ENCODE measurements at regions not wholly inside any gene's neighbourhood (a gene's known extent, or its start where the extent isn't known, plus 50 kb on each side); places are given as distances from the start of the nearest gene placed in this dataset.
"Not testable (repeated sequence)": the region's sequence is repeated elsewhere in the genome, so short reads cannot be mapped to it uniquely, and the experiment has no call there.

GRCh38 chr11:134956450-134957210, 544.6 kb upstream of the B3GAT1 start:
- H3K27ac ChIP-seq (ENCODE audit: low read depth, low read length), result no peak overlapping the region
- H3K27me3 ChIP-seq (ENCODE audit: insufficient read depth, low read length), result no peaks in the 10 kb centered on the region
- no peak overlapping the region for H2AFZ ChIP-seq (ENCODE audit: low read depth, low read length)
- H3K36me3 ChIP-seq (ENCODE audit: insufficient read depth, low read length), result no peaks in the 10 kb centered on the region
- TF ChIP-seq CTCF (IDR thresholded peaks at IDR 0.05; ENCODE audit: insufficient read depth, low read depth, low read length) (no peak), EZH2 (IDR thresholded peaks at IDR 0.05; ENCODE audit: insufficient read depth, low read length) (no peak)
- DNase-seq (ENCODE audit: low read depth) (no peak), FAIRE-seq (no peak)
- H4K20me1 ChIP-seq (ENCODE audit: insufficient read depth, low read length), result no peaks in the 10 kb centered on the region
- H3K9me3 Mint-ChIP-seq (ENCODE audit: unreplicated experiment), result no peaks in the 10 kb centered on the region
- peaks cover under 1% of the 10 kb centered on the region for H3K4me1 Mint-ChIP-seq (ENCODE audit: low read depth, unreplicated experiment)
- H3K4me3 ChIP-seq (ENCODE audit: insufficient read depth, low read depth, low read length), result no peak overlapping the region
- H3K27ac Mint-ChIP-seq (ENCODE audit: unreplicated experiment), result no peak overlapping the region
- no peaks in the 10 kb centered on the region for H3K79me2 ChIP-seq (ENCODE audit: insufficient read depth, low read length)
- no peak overlapping the region for H3K4me3 Mint-ChIP-seq (ENCODE audit: unreplicated experiment)
- H3K36me3 Mint-ChIP-seq (ENCODE audit: low read depth, unreplicated experiment), result peaks cover 2% of the 10 kb centered on the region
- no peaks in the 10 kb centered on the region for H3K9me3 ChIP-seq (ENCODE audit: insufficient read depth, low read depth, low read length)
- no peak overlapping the region for H3K4me2 ChIP-seq (ENCODE audit: low read length)
- peaks cover 13% of the 10 kb centered on the region for H3K27me3 Mint-ChIP-seq (ENCODE audit: low read depth, unreplicated experiment)
- no peak overlapping the region for H3K9ac ChIP-seq (ENCODE audit: low read length)
- H3K4me1 ChIP-seq (ENCODE audit: insufficient read depth, low read length), result peaks cover under 1% of the 10 kb centered on the region

DNA sequence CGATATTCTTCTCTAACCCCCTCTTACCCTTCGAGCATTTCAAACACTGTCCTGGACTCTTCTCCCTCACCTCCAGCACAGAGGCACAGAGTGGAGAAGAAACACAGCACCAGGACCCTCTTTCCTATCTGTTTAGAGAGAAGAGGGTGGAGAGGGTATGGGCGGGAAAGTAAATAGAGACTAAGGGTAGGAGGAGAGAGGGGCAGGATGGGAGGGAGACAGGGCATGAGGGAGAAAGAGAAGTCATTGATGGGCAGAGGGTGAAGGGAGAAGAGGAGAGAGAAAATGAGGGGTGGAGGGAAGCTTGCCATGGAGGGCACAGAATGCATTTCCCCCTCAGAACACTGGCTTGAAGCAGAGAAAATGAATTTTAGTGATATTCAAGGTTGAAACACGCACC, 543.9 kb upstream of the B3GAT1 start:
- not testable (repeated sequence) for FAIRE-seq; H3K27ac ChIP-seq (ENCODE audit: low read depth, low read length); DNase-seq (ENCODE audit: low read depth); H3K4me1 Mint-ChIP-seq (ENCODE audit: low read depth, unreplicated experiment); H3K27me3 ChIP-seq (ENCODE audit: insufficient read depth, low read length); H2AFZ ChIP-seq (ENCODE audit: low read depth, low read length); H3K4me3 Mint-ChIP-seq (ENCODE audit: unreplicated experiment); H3K9ac ChIP-seq (ENCODE audit: low read length); H3K27ac Mint-ChIP-seq (ENCODE audit: unreplicated experiment); H3K9me3 ChIP-seq (ENCODE audit: insufficient read depth, low read depth, low read length); H3K4me3 ChIP-seq (ENCODE audit: insufficient read depth, low read depth, low read length); H4K20me1 ChIP-seq (ENCODE audit: insufficient read depth, low read length); H3K4me1 ChIP-seq (ENCODE audit: insufficient read depth, low read length); H3K9me3 Mint-ChIP-seq (ENCODE audit: unreplicated experiment); H3K79me2 ChIP-seq (ENCODE audit: insufficient read depth, low read length); H3K36me3 ChIP-seq (ENCODE audit: insufficient read depth, low read length); H3K36me3 Mint-ChIP-seq (ENCODE audit: low read depth, unreplicated experiment); H3K4me2 ChIP-seq (ENCODE audit: low read length)
- H3K27me3 Mint-ChIP-seq (ENCODE audit: low read depth, unreplicated experiment), result peaks cover 13% of the 10 kb centered on the region

DNA sequence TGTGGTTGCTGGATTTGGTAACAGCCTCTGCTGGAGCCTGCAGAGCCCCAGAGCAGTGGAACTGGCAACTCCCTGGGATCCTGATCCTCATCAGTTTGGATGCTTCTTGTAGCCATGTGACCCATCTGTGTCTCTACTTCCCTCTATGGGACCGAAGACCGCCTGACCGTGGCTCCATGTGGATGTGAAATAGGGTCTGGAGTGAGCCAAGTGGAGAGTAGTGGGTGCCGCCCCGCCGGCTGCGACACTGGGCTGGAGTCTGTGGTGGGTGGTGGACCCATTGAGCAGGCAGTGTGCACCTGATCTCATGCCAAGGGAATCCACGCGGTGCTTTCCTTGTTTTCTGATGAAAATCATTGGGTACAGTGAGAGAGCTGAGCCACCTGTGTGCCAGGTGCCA, 543.2 kb upstream of the B3GAT1 start:
- H3K4me3 Mint-ChIP-seq (ENCODE audit: unreplicated experiment), result no peak overlapping the region
- no peaks in the 10 kb centered on the region for H3K9me3 Mint-ChIP-seq (ENCODE audit: unreplicated experiment)

DNA sequence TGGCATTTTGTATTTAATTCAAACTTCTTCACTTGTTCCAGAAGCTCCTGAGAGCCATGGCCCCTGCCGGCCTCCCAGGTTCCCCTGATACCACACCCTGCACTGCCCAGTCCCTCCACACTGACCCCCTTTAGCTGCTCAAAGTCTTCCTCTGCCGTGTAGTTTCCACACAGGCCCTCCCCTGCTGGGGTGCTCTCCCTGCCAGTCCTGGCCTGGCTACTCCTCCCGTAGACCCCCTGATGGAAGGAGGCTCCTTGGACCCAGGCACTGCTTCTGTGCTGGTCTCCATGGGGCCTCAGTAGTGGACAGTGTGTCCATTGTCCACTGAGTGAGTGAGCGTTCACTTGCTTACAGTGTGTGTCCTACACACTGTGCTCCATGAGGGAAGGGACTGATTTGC, 542.4 kb upstream of the B3GAT1 start:
- not testable (repeated sequence) for DNase-seq (ENCODE audit: low read depth); FAIRE-seq; H3K9me3 Mint-ChIP-seq (ENCODE audit: unreplicated experiment)

More for the DNA sequence above, 543.2 kb upstream of the B3GAT1 start:
- Mint-ChIP-seq H3K4me1 (ENCODE audit: low read depth, unreplicated experiment) (peaks cover 14% of the 10 kb centered on the region), H3K36me3 (ENCODE audit: low read depth, unreplicated experiment) (peaks cover 2% of the 10 kb centered on the region), H3K27me3 (ENCODE audit: low read depth, unreplicated experiment) (peaks cover 13% of the 10 kb centered on the region), H3K27ac (ENCODE audit: unreplicated experiment) (no peak overlapping the region)
- no peaks in the 10 kb centered on the region for H3K79me2 ChIP-seq (ENCODE audit: insufficient read depth, low read length)
- H3K4me3 ChIP-seq (ENCODE audit: insufficient read depth, low read depth, low read length), result no peak overlapping the region
- peaks cover 14% of the 10 kb centered on the region for H3K4me1 ChIP-seq (ENCODE audit: insufficient read depth, low read length)
- H2AFZ ChIP-seq (ENCODE audit: low read depth, low read length), result no peak overlapping the region
- H4K20me1 ChIP-seq (ENCODE audit: insufficient read depth, low read length), result no peaks in the 10 kb centered on the region
- no peaks in the 10 kb centered on the region for H3K27me3 ChIP-seq (ENCODE audit: insufficient read depth, low read length)
- H3K4me2 ChIP-seq (ENCODE audit: low read length), result no peak overlapping the region
- no peak for TF ChIP-seq EZH2 (IDR thresholded peaks at IDR 0.05; ENCODE audit: insufficient read depth, low read length)
- no peaks in the 10 kb centered on the region for H3K9me3 ChIP-seq (ENCODE audit: insufficient read depth, low read depth, low read length)
- DNase-seq (ENCODE audit: low read depth) (no peak), FAIRE-seq (no peak)
- H3K36me3 ChIP-seq (ENCODE audit: insufficient read depth, low read length), result no peaks in the 10 kb centered on the region
- H3K27ac ChIP-seq (ENCODE audit: low read depth, low read length), result no peak overlapping the region
- H3K9ac ChIP-seq (ENCODE audit: low read length), result no peak overlapping the region

DNA sequence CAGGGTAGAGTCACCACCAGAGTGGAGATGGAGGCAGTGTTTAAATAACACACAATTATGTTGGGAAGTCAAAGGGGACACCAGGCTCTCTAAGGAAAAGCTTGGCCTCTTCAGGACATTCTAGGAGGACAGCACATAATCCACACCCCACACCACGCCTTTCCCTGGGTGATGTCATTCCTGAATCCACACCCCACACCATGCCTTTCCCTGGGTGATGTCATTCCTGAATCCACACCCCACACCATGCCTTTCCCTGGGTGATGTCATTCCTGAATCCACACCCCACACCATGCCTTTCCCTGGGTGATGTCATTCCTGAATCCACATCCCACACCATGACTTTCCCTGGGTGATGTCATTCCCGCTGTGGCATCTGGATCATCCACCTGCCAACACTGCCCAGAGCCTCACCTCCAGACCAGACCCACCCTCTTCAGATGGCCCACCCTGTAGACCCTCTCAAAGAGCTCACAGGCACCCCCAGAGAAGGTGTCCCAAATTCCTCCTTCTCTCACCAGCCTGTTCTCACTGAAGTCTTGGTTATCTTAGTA, 541.5 kb upstream of the B3GAT1 start:
- H3K36me3 ChIP-seq (ENCODE audit: insufficient read depth, low read length); H3K27me3 Mint-ChIP-seq (ENCODE audit: low read depth, unreplicated experiment); H3K36me3 Mint-ChIP-seq (ENCODE audit: low read depth, unreplicated experiment); H3K27ac Mint-ChIP-seq (ENCODE audit: unreplicated experiment); H4K20me1 ChIP-seq (ENCODE audit: insufficient read depth, low read length); H3K9ac ChIP-seq (ENCODE audit: low read length); FAIRE-seq; H3K9me3 ChIP-seq (ENCODE audit: insufficient read depth, low read depth, low read length); H3K79me2 ChIP-seq (ENCODE audit: insufficient read depth, low read length); H3K4me2 ChIP-seq (ENCODE audit: low read length); H2AFZ ChIP-seq (ENCODE audit: low read depth, low read length); H3K4me3 ChIP-seq (ENCODE audit: insufficient read depth, low read depth, low read length); DNase-seq (ENCODE audit: low read depth); H3K27me3 ChIP-seq (ENCODE audit: insufficient read depth, low read length); H3K9me3 Mint-ChIP-seq (ENCODE audit: unreplicated experiment); H3K27ac ChIP-seq (ENCODE audit: low read depth, low read length); H3K4me3 Mint-ChIP-seq (ENCODE audit: unreplicated experiment): not testable (repeated sequence)
- peaks cover 32% of the 10 kb centered on the region for H3K4me1 Mint-ChIP-seq (ENCODE audit: low read depth, unreplicated experiment)
- H3K4me1 ChIP-seq (ENCODE audit: insufficient read depth, low read length), result peaks cover 32% of the 10 kb centered on the region

More for the DNA sequence above, 542.4 kb upstream of the B3GAT1 start:
- H3K27ac ChIP-seq (ENCODE audit: low read depth, low read length); H3K4me3 Mint-ChIP-seq (ENCODE audit: unreplicated experiment); H3K9me3 ChIP-seq (ENCODE audit: insufficient read depth, low read depth, low read length); H3K4me3 ChIP-seq (ENCODE audit: insufficient read depth, low read depth, low read length); H3K36me3 ChIP-seq (ENCODE audit: insufficient read depth, low read length); H3K36me3 Mint-ChIP-seq (ENCODE audit: low read depth, unreplicated experiment); H2AFZ ChIP-seq (ENCODE audit: low read depth, low read length); H3K4me2 ChIP-seq (ENCODE audit: low read length); H3K27me3 ChIP-seq (ENCODE audit: insufficient read depth, low read length); H3K27ac Mint-ChIP-seq (ENCODE audit: unreplicated experiment); H3K9ac ChIP-seq (ENCODE audit: low read length); H3K79me2 ChIP-seq (ENCODE audit: insufficient read depth, low read length); H4K20me1 ChIP-seq (ENCODE audit: insufficient read depth, low read length): not testable (repeated sequence)
- Mint-ChIP-seq H3K4me1 (ENCODE audit: low read depth, unreplicated experiment) (peaks cover 22% of the 10 kb centered on the region), H3K27me3 (ENCODE audit: low read depth, unreplicated experiment) (peaks cover 13% of the 10 kb centered on the region)
- H3K4me1 ChIP-seq (ENCODE audit: insufficient read depth, low read length), result peaks cover 23% of the 10 kb centered on the region

Data from astrocyte (in vitro differentiated cells and primary cell).